Right atrium auricular region (tissue), 2 donors: ENCODE measurements at regions not wholly inside any gene's neighbourhood (a gene's known extent, or its start where the extent isn't known, plus 50 kb on each side); places are given as distances from the start of the nearest gene placed in this dataset.

ENCODE experiments used
- DNase-seq: peaks from one replicate; pipeline ENCODE4 v3.0.0-alpha.2; 2019; ENCODE audit warnings: low spot score
- H3K27ac ChIP-seq, 2 donors: fragments of 200-600 bp; sonication (generic); 1 replicate in 1 of 2; 2 replicates in 1 of 2; pipeline ENCODE4 v1.5.1; 2016 to 2019
- H3K27me3 ChIP-seq, 2 donors: fragments of 200-600 bp; sonication (generic); one replicate each; pipeline versions ENCODE4 v1.5.1 to v1.6.0; 2017 to 2019
- H3K36me3 ChIP-seq: fragments of 200-600 bp; sonication (generic); one replicate; pipeline ENCODE4 v1.5.1; 2016
- H3K4me1 ChIP-seq, 2 donors: fragments of 200-600 bp; sonication (generic); one replicate each; pipeline versions ENCODE4 v1.5.1 to v1.6.0; 2017 to 2019
- H3K4me3 ChIP-seq, 2 donors: fragments of 200-600 bp; sonication (generic); 1 replicate in 1 of 2; 2 replicates in 1 of 2; pipeline ENCODE4 v1.5.1; 2017 to 2019; ENCODE audit warnings: mild to moderate bottlenecking in 1 of 2, moderate library complexity in 1 of 2
- H3K9me3 ChIP-seq, 2 donors: fragments of 200-600 bp; sonication (generic); one replicate each; pipeline ENCODE4 v1.5.1; 2019
- CTCF ChIP-seq, 2 donors: fragments of 200-600 bp; sonication (generic); IDR thresholded peaks; one replicate each; pipeline ENCODE4 v1.5.1; 2019; ENCODE audit warnings: antibody characterized with exemption in 2 of 2

GRCh38 chr13:40123962-40124632, 468.6 kb downstream of the COG6 start:
- Histone ChIP-seq H3K9me3 (peaks cover 0 to 6% of the 10 kb centered on the region in 2 donors), H3K27ac (no peak overlapping the region), H3K36me3 (no peaks in the 10 kb centered on the region), H3K4me3 (no peak overlapping the region), H3K27me3 (no peaks in the 10 kb centered on the region), H3K4me1 (peaks cover 0 to 4% of the 10 kb centered on the region in 2 donors)
- no peak for DNase-seq
- no peak for TF ChIP-seq CTCF (IDR thresholded peaks at IDR 0.05)

DNA sequence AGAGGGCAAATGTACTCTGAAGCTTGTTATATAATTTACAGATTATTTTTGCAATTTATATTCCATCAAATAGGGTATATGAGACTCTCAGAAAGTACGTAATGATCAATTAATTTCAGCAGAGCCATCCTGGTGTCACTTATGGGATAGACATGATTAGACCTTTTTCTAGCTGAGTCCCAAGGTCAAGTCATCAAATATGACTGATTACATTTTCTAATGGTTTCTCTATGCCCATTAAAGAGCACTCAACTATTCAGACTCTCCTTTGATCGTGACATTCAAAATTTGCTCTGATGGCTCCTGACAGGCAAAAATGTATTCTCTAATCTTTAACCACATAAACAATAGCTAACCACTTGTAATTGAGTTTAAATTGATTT, 469.2 kb downstream of the COG6 start:
- H3K36me3 ChIP-seq = no peaks in the 10 kb centered on the region
- no peak overlapping the region for H3K4me3 ChIP-seq
- no peaks in the 10 kb centered on the region for H3K27me3 ChIP-seq
- no peak for DNase-seq
- H3K27ac ChIP-seq = no peak overlapping the region
- no peak for TF ChIP-seq CTCF (IDR thresholded peaks at IDR 0.05)
- peaks cover 0 to 3% of the 10 kb centered on the region in 2 donors for H3K9me3 ChIP-seq
- peaks cover 0 to 4% of the 10 kb centered on the region in 2 donors for H3K4me1 ChIP-seq

DNA sequence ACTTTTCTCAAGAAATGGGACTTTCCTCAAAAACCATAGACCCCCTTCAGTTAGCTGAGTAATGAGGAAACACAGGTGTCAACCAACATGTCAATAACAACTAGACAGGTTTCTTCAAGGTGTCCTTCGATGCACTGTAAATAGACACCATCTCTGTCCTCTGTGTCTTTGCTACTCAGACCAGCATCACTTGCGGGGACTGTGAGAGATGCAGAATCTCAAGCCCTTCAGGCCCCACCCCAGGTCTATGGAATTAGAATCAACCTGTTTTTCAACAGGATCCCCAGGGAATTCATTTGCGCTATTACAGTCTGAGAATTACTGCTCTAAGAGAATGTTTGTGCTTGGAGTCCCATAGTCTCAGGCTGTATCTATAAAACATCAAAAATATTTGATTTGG, 469.9 kb downstream of the COG6 start:
- no peaks in the 10 kb centered on the region for H3K27me3 ChIP-seq
- peaks cover 0 to 4% of the 10 kb centered on the region in 2 donors for H3K4me1 ChIP-seq
- no peak for DNase-seq
- H3K4me3 ChIP-seq = no peak overlapping the region
- TF ChIP-seq CTCF (IDR thresholded peaks at IDR 0.05) = no peak
- no peaks in the 10 kb centered on the region for H3K9me3 ChIP-seq
- no peaks in the 10 kb centered on the region for H3K36me3 ChIP-seq
- H3K27ac ChIP-seq = no peak overlapping the region

DNA sequence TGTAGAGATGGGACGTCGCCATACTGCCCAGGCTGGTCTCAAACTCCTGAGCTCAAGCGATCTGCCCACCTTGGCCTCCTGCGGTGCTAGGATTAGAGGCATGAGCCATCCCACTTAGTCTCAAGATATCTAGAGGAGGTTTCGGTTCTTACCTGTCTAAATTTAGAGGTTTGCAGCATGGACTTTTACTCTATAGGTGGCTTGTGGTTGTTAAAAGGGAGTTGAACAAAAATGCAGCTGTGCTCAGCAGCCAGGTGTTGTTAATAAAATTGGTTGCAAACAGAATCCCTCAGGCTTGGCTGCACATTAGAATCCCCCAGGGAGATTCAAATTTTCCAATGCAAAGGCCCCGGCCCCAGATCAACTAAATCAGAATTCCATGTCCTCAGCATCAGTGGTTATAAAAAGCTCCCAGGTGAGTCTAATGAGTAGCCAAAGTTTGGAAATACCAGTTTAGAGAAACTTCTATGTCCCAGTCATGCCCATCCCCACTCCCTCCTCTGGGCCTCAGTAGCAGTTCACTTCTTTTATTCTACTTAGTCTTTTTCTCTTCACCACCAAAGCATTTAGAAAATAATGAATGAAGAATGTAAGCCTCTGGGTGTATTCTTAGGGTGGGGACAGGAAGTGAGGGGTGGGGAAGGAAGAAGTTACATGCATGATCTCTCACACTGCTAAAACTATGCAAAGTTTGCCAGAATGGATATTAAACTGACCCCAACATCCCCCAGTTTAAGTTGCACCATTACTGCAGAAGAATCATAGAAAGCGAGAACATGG, 471.0 kb downstream of the COG6 start:
- Histone ChIP-seq H3K27me3 (no peaks in the 10 kb centered on the region), H3K27ac (no peak overlapping the region), H3K9me3 (no peaks in the 10 kb centered on the region), H3K36me3 (no peaks in the 10 kb centered on the region), H3K4me3 (no peak overlapping the region), H3K4me1 (peaks cover 0 to 4% of the 10 kb centered on the region in 2 donors)
- DNase-seq = no peak
- TF ChIP-seq CTCF (IDR thresholded peaks at IDR 0.05) = no peak

DNA sequence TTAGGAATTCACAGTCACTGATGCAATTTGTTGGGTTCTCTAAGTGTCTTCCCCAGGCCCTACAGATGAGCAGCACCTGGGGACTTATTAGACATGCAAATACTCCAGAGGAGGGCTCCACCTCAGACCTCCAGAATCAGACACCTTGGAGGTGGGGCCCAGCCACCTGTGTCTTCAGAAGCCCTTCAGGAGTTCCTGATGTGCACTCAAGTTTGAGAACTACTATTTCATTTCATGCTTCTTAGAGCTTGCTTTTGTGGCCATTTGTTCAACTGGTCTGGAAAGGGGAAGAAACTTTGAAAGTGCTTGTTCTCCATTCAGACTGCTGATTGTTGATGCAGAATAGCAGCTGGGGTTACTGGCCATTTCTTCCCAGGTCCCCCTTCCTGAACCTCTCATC, 472.0 kb downstream of the COG6 start:
- H3K27me3 ChIP-seq = no peaks in the 10 kb centered on the region
- H3K9me3 ChIP-seq = no peaks in the 10 kb centered on the region
- no peak for TF ChIP-seq CTCF (IDR thresholded peaks at IDR 0.05)
- H3K36me3 ChIP-seq = no peaks in the 10 kb centered on the region
- H3K4me3 ChIP-seq = no peak overlapping the region
- no peak overlapping the region for H3K27ac ChIP-seq
- H3K4me1 ChIP-seq = no peaks in the 10 kb centered on the region
- no peak for DNase-seq
